CD14-positive monocyte (primary cell): ENCODE measurements at regions not wholly inside any gene's neighbourhood (a gene's known extent, or its start where the extent isn't known, plus 50 kb on each side); places are given as distances from the start of the nearest gene placed in this dataset.

Source experiments
- DNase-seq, 3 donors: peaks; one replicate each; pipeline ENCODE4 v3.0.0-alpha.2; 2011 to 2022
- H2AFZ ChIP-seq: 2 replicates; pipeline ENCODE4 v1.6.0; 2012; ENCODE audit warnings: mild to moderate bottlenecking, low read depth, low read length, inconsistent platforms; ENCODE audit not compliant: insufficient read depth, poor library complexity, severe bottlenecking
- H3K27ac ChIP-seq, 2 donors: 1 replicate in 1 of 2; 2 replicates in 1 of 2; pipeline ENCODE4 v1.5.1; 2012 to 2013; ENCODE audit warnings: low read length in 2 of 2, control low read depth in 1 of 2, inconsistent platforms in 1 of 2, low read depth in 1 of 2, mild to moderate bottlenecking in 1 of 2
- H3K27me3 ChIP-seq, 2 donors: one replicate each; pipeline versions ENCODE4 v1.6.0 to v1.6.1; 2011 to 2013; ENCODE audit warnings: low read length in 2 of 2; ENCODE audit not compliant: control insufficient read depth in 2 of 2, insufficient read depth in 2 of 2
- H3K36me3 ChIP-seq, 2 donors: replicated peaks in 1 of 2; 1 replicate in 1 of 2; 2 replicates in 1 of 2; pipeline versions ENCODE4 v1.5.1 to v1.6.1; 2012 to 2013; ENCODE audit warnings: low read length in 2 of 2, control low read depth in 1 of 2, inconsistent platforms in 1 of 2, mild to moderate bottlenecking in 1 of 2; ENCODE audit not compliant: insufficient read depth in 2 of 2, control insufficient read depth in 1 of 2
- H3K4me1 ChIP-seq, 2 donors: 1 replicate in 1 of 2; 2 replicates in 1 of 2; pipeline versions ENCODE4 v1.5.1 to v1.6.1; 2012 to 2013; ENCODE audit warnings: low read length in 2 of 2, control low read depth in 1 of 2, inconsistent platforms in 1 of 2, mild to moderate bottlenecking in 1 of 2, moderate library complexity in 1 of 2; ENCODE audit not compliant: insufficient read depth in 2 of 2, control insufficient read depth in 1 of 2
- H3K4me2 ChIP-seq: replicated peaks from 2 replicates; pipeline ENCODE3; 2012; ENCODE audit warnings: low read length, moderate library complexity, mild to moderate bottlenecking; ENCODE audit not compliant: poor library complexity, severe bottlenecking; ENCODE audit errors: extremely low read depth
- H3K4me3 ChIP-seq, 3 experiments: fragments of 200-600 bp in 1 of 3; sonication (generic) in 1 of 3; replicated peaks in 1 of 3; 1 replicate in 2 of 3; 2 replicates in 1 of 3; pipeline ENCODE4 v1.5.1; 2011 to 2013; ENCODE audit warnings: low read length in 3 of 3, mild to moderate bottlenecking in 3 of 3, control low read depth in 2 of 3, low read depth in 2 of 3, inconsistent platforms in 1 of 3, moderate library complexity in 1 of 3
- H3K79me2 ChIP-seq: 2 replicates; pipeline ENCODE4 v1.6.0; 2012; ENCODE audit warnings: mild to moderate bottlenecking, control low read depth, inconsistent platforms, low read length, moderate library complexity; ENCODE audit not compliant: insufficient read depth
- H3K9ac ChIP-seq: 2 replicates; pipeline ENCODE4 v1.6.0; 2017; ENCODE audit warnings: low read length, mild to moderate bottlenecking; ENCODE audit not compliant: insufficient read depth, poor library complexity, severe bottlenecking
- H3K9me3 ChIP-seq, 2 donors: replicated peaks in 1 of 2; 1 replicate in 1 of 2; 2 replicates in 1 of 2; pipeline versions ENCODE4 v1.5.1 to v1.6.1; 2012 to 2013; ENCODE audit warnings: low read length in 2 of 2, control low read depth in 1 of 2; ENCODE audit not compliant: control insufficient read depth in 1 of 2, insufficient read depth in 1 of 2
- H4K20me1 ChIP-seq: 2 replicates; pipeline ENCODE4 v1.6.0; 2012; ENCODE audit warnings: mild to moderate bottlenecking, low read length, control low read depth, moderate library complexity; ENCODE audit not compliant: insufficient read depth
- H3K27ac Mint-ChIP-seq, 7 donors: one replicate each; pipeline ENCODE4 v1.8.0; 2020; ENCODE audit warnings: mild to moderate bottlenecking in 7 of 7, mixed read lengths in 7 of 7, moderate library complexity in 6 of 7, inconsistent platforms in 2 of 7
- H3K27me3 Mint-ChIP-seq, 3 donors: one replicate each; pipeline ENCODE4 v1.8.0; 2021 to 2022; ENCODE audit warnings: low read depth in 3 of 3, mild to moderate bottlenecking in 3 of 3, mixed read lengths in 3 of 3, moderate library complexity in 3 of 3, inconsistent platforms in 1 of 3
- H3K36me3 Mint-ChIP-seq, 2 donors: one replicate each; pipeline ENCODE4 v1.8.0; 2020; ENCODE audit warnings: mixed read lengths in 2 of 2, inconsistent platforms in 1 of 2, mild to moderate bottlenecking in 1 of 2
- H3K4me1 Mint-ChIP-seq: one replicate; pipeline ENCODE4 v1.8.0; 2020; ENCODE audit warnings: mild to moderate bottlenecking, mixed read lengths
- H3K4me3 Mint-ChIP-seq, 2 donors: one replicate each; pipeline ENCODE4 v1.8.0; 2020; ENCODE audit warnings: mild to moderate bottlenecking in 2 of 2, mixed read lengths in 2 of 2, moderate library complexity in 1 of 2
- H3K9me3 Mint-ChIP-seq, 7 donors: one replicate each; pipeline ENCODE4 v1.8.0; 2020 to 2022; ENCODE audit warnings: mixed read lengths in 7 of 7, mild to moderate bottlenecking in 6 of 7, moderate library complexity in 6 of 7, inconsistent platforms in 2 of 7
- WGBS: methylation state at CpG from one replicate; pipeline ENCODE4 v1.1.5; 2013; ENCODE audit warnings: missing lambda C conversion rate; ENCODE audit not compliant: insufficient coverage; 5-methylcytosine and 5-hydroxymethylcytosine counted together
- intact Hi-C, 2 donors: fragments of 100-400 bp; cut with micrococcal nuclease; formaldehyde crosslinking; loops; one replicate each; pipeline versions ENCODE4 v1.15.0 to v1.15.1; 2023
- TF ChIP-seq, protein P1 (sequence below): fragments of 200-600 bp; IDR thresholded peaks from one replicate; pipeline ENCODE4 v1.8.0; 2022; ENCODE audit warnings: antibody characterized with exemption, mild to moderate bottlenecking

DNA sequence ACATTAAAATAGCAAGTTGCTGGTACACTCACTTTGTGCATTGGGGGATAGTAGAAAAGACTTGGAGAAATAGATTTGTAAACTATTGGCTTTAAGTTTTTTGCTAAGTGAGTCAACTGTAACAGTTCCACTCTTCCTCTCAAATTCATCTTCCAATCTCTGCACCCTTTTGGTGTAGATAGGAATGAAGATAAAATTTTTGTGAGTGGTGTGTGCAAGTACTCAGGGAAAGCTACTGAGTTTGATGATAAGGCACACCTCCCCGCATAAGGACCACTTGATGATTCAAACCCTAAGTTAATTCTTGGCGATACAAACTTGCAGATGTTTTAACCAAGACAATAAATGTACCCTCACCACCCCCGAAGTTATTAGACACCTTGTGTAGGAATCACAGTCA lies 168.3 kb upstream of the SLITRK1 start:
- H2AFZ ChIP-seq, result no peak overlapping the region
- H3K9me3 Mint-ChIP-seq, result peaks cover 0 to 5% (median 0%) of the 10 kb centered on the region in 7 donors
- H3K27ac ChIP-seq, result no peak overlapping the region
- no peaks in the 10 kb centered on the region for H3K36me3 Mint-ChIP-seq
- intact Hi-C loops, result no loop called here
- no peaks in the 10 kb centered on the region for H3K79me2 ChIP-seq
- TF ChIP-seq, protein P1, sequence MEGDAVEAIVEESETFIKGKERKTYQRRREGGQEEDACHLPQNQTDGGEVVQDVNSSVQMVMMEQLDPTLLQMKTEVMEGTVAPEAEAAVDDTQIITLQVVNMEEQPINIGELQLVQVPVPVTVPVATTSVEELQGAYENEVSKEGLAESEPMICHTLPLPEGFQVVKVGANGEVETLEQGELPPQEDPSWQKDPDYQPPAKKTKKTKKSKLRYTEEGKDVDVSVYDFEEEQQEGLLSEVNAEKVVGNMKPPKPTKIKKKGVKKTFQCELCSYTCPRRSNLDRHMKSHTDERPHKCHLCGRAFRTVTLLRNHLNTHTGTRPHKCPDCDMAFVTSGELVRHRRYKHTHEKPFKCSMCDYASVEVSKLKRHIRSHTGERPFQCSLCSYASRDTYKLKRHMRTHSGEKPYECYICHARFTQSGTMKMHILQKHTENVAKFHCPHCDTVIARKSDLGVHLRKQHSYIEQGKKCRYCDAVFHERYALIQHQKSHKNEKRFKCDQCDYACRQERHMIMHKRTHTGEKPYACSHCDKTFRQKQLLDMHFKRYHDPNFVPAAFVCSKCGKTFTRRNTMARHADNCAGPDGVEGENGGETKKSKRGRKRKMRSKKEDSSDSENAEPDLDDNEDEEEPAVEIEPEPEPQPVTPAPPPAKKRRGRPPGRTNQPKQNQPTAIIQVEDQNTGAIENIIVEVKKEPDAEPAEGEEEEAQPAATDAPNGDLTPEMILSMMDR, result no peak
- no peak overlapping the region for H3K27ac Mint-ChIP-seq
- H3K4me3 Mint-ChIP-seq, result no peak overlapping the region
- no peaks in the 10 kb centered on the region for H3K9me3 ChIP-seq
- H3K4me2 ChIP-seq, result no peak overlapping the region
- no peak overlapping the region for H3K9ac ChIP-seq
- no peaks in the 10 kb centered on the region for H3K27me3 ChIP-seq
- H3K27me3 Mint-ChIP-seq, result no peaks in the 10 kb centered on the region
- no peaks in the 10 kb centered on the region for H3K4me1 Mint-ChIP-seq
- H3K4me3 ChIP-seq, result no peak overlapping the region
- H4K20me1 ChIP-seq, result no peaks in the 10 kb centered on the region
- no peak for DNase-seq
- no CpG with 5 or more reads among the region's 3 CpGs for WGBS
- H3K36me3 ChIP-seq, result no peaks in the 10 kb centered on the region
- no peaks in the 10 kb centered on the region for H3K4me1 ChIP-seq

DNA sequence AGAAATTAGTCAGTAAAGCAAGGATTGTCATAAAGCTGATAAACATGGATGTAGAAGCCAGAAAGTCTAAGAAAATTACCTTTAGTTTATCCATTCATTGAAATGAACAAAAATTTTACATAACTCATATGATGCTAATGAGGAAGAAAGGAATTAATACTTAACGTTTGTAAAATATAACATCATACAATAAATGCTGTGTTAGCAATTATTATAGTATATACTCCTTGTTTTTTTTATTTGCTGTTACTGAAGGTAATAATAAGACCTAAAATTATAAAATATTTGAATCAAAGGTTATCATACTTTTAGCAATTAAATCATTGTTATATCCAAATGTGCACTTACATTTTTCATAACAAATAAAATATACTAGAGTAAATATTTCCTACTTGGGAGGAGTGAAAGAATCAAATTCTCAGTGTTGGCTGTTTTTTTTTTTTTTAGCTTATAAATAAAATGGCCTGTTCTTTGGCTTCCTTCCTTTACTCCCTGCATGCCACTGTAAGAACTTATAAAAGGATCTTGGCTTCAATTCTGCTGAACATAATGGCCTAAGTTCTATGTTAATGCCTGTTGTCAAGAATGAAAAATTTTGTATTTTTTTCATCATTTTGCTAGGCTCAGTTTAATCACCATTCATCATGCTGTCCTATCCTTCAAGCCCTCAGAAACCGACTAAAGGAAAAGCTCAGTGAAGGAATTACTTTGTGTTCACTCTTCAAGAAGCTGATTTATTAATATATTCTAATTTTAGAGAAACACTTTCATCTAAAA lies 167.4 kb upstream of the SLITRK1 start:
- WGBS, result no CpG with 5 or more reads among the region's 2 CpGs
- Histone ChIP-seq H3K27me3 (no peaks in the 10 kb centered on the region), H3K79me2 (no peaks in the 10 kb centered on the region), H3K4me2 (no peak overlapping the region), H3K9ac (no peak overlapping the region), H3K4me1 (no peaks in the 10 kb centered on the region), H3K9me3 (no peaks in the 10 kb centered on the region), H3K27ac (no peak overlapping the region), H2AFZ (no peak overlapping the region), H3K4me3 (no peak overlapping the region), H3K36me3 (no peaks in the 10 kb centered on the region), H4K20me1 (no peaks in the 10 kb centered on the region)
- no peaks in the 10 kb centered on the region for H3K27me3 Mint-ChIP-seq
- H3K36me3 Mint-ChIP-seq, result no peaks in the 10 kb centered on the region
- intact Hi-C loops, result no loop called here
- H3K4me1 Mint-ChIP-seq, result no peaks in the 10 kb centered on the region
- H3K27ac Mint-ChIP-seq, result no peak overlapping the region
- no peak for DNase-seq
- H3K4me3 Mint-ChIP-seq, result no peak overlapping the region
- H3K9me3 Mint-ChIP-seq, result peaks cover 0 to 5% (median 0%) of the 10 kb centered on the region in 7 donors
- TF ChIP-seq, protein P1, result no peak
